ENCODE measurements at regions not wholly inside any gene's neighbourhood (a gene's known extent, or its start where the extent isn't known, plus 50 kb on each side); places are given as distances from the start of the nearest gene placed in this dataset.

DNA sequence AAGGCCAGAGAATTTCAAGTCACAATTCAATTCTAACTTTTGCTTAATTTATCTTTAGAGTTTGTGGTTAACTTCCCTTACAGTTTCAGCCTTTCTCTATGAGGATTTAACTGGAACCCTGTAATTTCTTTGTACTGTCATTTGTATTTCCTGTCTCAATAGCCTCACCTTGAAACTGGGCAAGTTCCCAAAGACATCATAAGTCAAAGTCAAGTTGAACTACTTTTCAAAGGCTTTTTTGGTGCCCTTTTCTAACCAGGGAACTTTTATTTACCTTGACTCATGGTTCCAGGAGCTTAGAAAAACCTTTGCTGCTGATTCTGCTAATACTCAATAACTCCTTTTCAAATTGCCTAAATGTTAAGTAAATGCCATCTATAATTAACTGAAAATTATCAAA lies 200.8 kb upstream of the KRR1 start:
- peaks cover under 1% of the 10 kb centered on the region for H3K4me1 ChIP-seq (ENCODE audit: insufficient read depth, low read length)
- no peaks in the 10 kb centered on the region for H3K36me3 ChIP-seq (ENCODE audit: insufficient read depth, low read length)
- H3K27ac ChIP-seq (ENCODE audit: low read depth, low read length) = no peak overlapping the region
- H3K9me3 ChIP-seq (ENCODE audit: low read length) = no peaks in the 10 kb centered on the region
- no peaks in the 10 kb centered on the region for H3K27me3 ChIP-seq (ENCODE audit: control insufficient read depth in 1 of 2, insufficient read depth in 2 of 2, low read length in 2 of 2)
- no peak overlapping the region for H3K9ac ChIP-seq (ENCODE audit: low read length)
- no peak overlapping the region for H3K4me3 ChIP-seq (ENCODE audit: low read depth in 1 of 2, low read length in 2 of 2)

DNA sequence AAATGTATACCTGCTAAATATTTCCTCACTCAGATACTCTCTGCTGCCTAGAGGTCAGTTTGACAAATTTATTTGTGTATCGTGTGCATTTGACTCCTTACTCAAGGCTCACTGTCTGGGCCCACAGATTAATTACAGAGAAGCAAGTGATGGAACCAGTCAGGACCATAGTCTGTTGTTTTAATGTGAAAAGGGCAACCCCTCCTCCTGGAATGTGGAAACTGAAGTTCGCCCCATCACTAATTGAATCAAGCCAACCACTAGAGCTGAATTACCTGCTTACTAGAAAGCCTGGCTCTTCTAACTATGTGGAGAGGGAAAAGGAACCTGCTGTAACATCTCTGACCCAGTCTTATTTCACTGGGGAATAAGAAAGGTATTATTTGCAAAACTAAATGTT lies 199.9 kb upstream of the KRR1 start:
- H3K4me1 ChIP-seq (ENCODE audit: insufficient read depth, low read length) = peaks cover 10% of the 10 kb centered on the region

DNA sequence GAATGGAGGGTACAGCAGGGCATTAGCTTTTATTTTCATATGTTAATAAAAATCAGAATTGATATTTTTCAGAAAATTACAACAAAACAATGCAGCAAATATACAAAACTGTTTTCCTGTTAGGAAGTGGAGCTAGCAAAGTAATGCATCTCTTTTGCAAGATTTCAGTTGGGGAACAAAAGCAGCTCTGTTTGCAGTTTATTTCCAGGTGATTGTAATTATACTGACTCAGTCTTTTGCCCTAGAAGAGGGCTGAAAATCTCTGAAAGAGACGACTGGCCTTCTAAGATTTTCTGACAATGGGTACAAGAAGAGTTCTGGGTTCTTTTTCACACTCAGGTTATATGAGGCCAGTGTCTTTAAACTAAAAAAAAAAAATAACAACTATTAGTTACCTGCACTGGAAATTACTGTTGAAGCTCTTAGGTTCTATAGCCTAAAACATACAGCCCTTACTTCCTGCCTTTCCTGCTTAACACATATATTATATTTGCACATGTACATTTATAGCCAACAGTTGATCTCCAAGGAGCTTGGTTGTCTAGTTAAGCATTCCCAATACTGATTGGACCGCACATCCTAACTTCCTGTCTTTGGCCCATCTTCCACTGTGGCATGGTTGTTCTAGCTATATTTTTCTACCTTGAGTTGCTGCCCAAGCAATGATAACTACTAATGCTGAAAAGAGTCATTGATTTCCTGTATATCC lies 199.1 kb upstream of the KRR1 start:
- no peak overlapping the region for H3K9ac ChIP-seq (ENCODE audit: low read length)
- H3K36me3 ChIP-seq (ENCODE audit: insufficient read depth, low read length) = no peaks in the 10 kb centered on the region
- H3K27me3 ChIP-seq (ENCODE audit: control insufficient read depth in 1 of 2, insufficient read depth in 2 of 2, low read length in 2 of 2) = no peaks in the 10 kb centered on the region
- H3K4me3 ChIP-seq (ENCODE audit: low read depth in 1 of 2, low read length in 2 of 2) = no peak overlapping the region
- no peak overlapping the region for H3K27ac ChIP-seq (ENCODE audit: low read depth, low read length)
- peaks cover 17% of the 10 kb centered on the region for H3K4me1 ChIP-seq (ENCODE audit: insufficient read depth, low read length)
- H3K9me3 ChIP-seq (ENCODE audit: low read length) = no peaks in the 10 kb centered on the region

More for the DNA sequence above, 199.9 kb upstream of the KRR1 start:
- no peaks in the 10 kb centered on the region for H3K36me3 ChIP-seq (ENCODE audit: insufficient read depth, low read length)
- no peaks in the 10 kb centered on the region for H3K27me3 ChIP-seq (ENCODE audit: control insufficient read depth in 1 of 2, insufficient read depth in 2 of 2, low read length in 2 of 2)
- H3K9ac ChIP-seq (ENCODE audit: low read length) = no peak overlapping the region
- no peak overlapping the region for H3K4me3 ChIP-seq (ENCODE audit: low read depth in 1 of 2, low read length in 2 of 2)
- no peak overlapping the region for H3K27ac ChIP-seq (ENCODE audit: low read depth, low read length)
- no peaks in the 10 kb centered on the region for H3K9me3 ChIP-seq (ENCODE audit: low read length)

DNA sequence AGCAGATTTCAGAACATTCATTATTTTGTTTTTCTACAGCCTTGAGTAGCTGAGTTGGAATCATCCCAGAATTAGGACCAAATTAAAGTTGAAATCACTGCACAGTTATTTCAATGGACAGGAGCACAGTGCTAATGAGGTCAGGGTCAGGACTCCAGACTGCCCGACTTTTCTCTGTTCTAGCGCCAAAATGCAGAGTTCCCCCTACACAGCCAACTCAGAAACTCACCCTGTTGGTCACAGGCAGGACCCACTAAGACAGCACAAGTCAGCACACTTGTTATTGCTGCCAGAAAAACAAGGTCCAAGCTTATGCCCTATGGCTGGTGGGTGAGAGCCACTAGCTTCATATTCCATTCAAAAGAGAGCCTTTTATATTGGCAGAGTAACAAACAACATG lies 198.1 kb upstream of the KRR1 start:
- H3K36me3 ChIP-seq (ENCODE audit: insufficient read depth, low read length) = no peaks in the 10 kb centered on the region

DNA sequence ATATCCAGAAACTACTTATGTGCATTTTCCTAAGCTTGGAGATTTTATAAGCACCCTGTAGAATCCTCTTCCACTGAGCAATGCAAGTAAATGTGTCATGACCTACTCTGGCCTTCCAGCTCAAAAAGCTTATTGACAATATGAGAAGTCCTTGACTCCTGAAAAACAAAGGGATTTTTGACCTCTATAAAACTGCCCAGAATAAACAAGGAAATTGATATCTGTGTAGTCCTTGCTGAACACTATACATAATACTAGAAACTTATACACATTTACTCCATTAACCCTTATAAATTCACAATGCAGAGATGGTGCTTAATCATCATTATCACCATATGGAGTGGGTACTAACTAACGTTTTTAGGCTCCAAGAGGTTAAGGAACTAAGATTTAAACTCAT lies 197.4 kb upstream of the KRR1 start:
- no peak overlapping the region for H3K9ac ChIP-seq (ENCODE audit: low read length)
- H3K36me3 ChIP-seq (ENCODE audit: insufficient read depth, low read length) = no peaks in the 10 kb centered on the region
- no peaks in the 10 kb centered on the region for H3K27me3 ChIP-seq (ENCODE audit: control insufficient read depth in 1 of 2, insufficient read depth in 2 of 2, low read length in 2 of 2)
- no peaks in the 10 kb centered on the region for H3K9me3 ChIP-seq (ENCODE audit: low read length)
- no peak overlapping the region for H3K4me3 ChIP-seq (ENCODE audit: low read depth in 1 of 2, low read length in 2 of 2)
- H3K4me1 ChIP-seq (ENCODE audit: insufficient read depth, low read length) = peaks cover 18% of the 10 kb centered on the region
- no peak overlapping the region for H3K27ac ChIP-seq (ENCODE audit: low read depth, low read length)

More for the DNA sequence above, 198.1 kb upstream of the KRR1 start:
- Histone ChIP-seq H3K27me3 (ENCODE audit: control insufficient read depth in 1 of 2, insufficient read depth in 2 of 2, low read length in 2 of 2) (no peaks in the 10 kb centered on the region), H3K27ac (ENCODE audit: low read depth, low read length) (no peak overlapping the region), H3K4me3 (ENCODE audit: low read depth in 1 of 2, low read length in 2 of 2) (no peak overlapping the region), H3K9me3 (ENCODE audit: low read length) (no peaks in the 10 kb centered on the region), H3K4me1 (ENCODE audit: insufficient read depth, low read length) (peaks cover 18% of the 10 kb centered on the region), H3K9ac (ENCODE audit: low read length) (no peak overlapping the region)

DNA sequence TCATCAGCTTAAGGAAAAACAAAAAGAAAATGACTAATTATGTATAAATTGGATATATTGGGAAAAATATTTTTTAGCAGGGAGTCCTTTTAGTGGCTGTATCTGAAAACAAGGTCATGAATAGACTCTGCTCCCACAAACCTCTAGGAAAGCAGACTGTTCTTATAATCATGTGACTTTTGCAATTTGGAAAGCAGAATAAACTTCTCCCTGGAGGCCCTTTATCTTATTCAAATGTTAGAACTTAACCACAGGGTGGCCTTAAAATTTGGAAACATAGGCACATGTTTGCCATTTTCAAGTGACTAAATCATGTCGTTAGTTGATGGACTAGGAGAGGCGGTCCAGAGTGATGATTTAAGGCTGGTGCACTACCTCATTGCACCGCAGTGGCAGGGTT lies 196.6 kb upstream of the KRR1 start:
- H3K27ac ChIP-seq (ENCODE audit: low read depth, low read length) = no peak overlapping the region
- H3K36me3 ChIP-seq (ENCODE audit: insufficient read depth, low read length) = no peaks in the 10 kb centered on the region
- H3K4me1 ChIP-seq (ENCODE audit: insufficient read depth, low read length) = peaks cover 18% of the 10 kb centered on the region
- H3K9me3 ChIP-seq (ENCODE audit: low read length) = no peaks in the 10 kb centered on the region
- no peaks in the 10 kb centered on the region for H3K27me3 ChIP-seq (ENCODE audit: control insufficient read depth in 1 of 2, insufficient read depth in 2 of 2, low read length in 2 of 2)
- H3K4me3 ChIP-seq (ENCODE audit: low read depth in 1 of 2, low read length in 2 of 2) = no peak overlapping the region
- no peak overlapping the region for H3K9ac ChIP-seq (ENCODE audit: low read length)

DNA sequence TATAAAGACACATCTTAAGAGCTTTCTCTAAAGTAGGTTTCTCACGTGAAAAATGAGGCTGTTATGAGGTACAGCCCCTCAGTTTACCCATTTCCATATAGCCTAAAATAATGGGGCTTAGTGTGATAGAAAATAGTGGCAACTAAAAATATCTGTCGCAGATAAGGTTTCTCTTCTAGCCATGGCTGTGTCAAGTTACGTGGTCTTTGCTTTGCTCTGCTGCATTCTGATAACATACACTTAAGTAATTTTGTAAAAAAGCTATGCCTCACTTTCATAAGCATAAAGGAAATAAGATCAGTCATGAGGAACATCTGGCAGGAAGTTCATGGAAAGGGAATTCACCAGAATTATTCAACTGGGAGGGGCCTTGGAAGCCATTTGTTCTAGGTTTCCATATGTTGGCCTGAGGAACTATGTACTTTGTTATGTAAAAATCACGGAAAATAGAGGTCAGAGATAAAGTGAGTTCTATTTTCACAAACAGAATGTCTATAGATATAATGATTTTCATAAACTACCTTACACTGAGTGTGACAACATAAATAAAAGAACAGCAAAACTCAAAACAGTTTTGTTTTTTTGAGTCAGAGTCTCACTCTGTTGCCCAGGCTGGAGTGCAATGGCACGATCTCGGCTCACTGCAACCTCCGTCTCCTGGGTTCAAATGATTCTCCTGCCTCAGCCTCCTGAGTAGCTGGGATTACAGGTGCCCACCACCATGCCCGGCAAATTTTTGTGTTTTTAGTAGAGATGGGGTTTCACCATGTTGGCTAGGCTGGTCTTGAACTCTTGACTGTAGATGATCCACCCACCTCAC lies 195.6 kb upstream of the KRR1 start:
- Histone ChIP-seq H3K9ac (ENCODE audit: low read length) (no peak overlapping the region), H3K4me1 (ENCODE audit: insufficient read depth, low read length) (peaks cover 18% of the 10 kb centered on the region), H3K4me3 (ENCODE audit: low read depth in 1 of 2, low read length in 2 of 2) (no peak overlapping the region), H3K9me3 (ENCODE audit: low read length) (no peaks in the 10 kb centered on the region), H3K27ac (ENCODE audit: low read depth, low read length) (no peak overlapping the region), H3K36me3 (ENCODE audit: insufficient read depth, low read length) (no peaks in the 10 kb centered on the region), H3K27me3 (ENCODE audit: control insufficient read depth in 1 of 2, insufficient read depth in 2 of 2, low read length in 2 of 2) (no peaks in the 10 kb centered on the region)

DNA sequence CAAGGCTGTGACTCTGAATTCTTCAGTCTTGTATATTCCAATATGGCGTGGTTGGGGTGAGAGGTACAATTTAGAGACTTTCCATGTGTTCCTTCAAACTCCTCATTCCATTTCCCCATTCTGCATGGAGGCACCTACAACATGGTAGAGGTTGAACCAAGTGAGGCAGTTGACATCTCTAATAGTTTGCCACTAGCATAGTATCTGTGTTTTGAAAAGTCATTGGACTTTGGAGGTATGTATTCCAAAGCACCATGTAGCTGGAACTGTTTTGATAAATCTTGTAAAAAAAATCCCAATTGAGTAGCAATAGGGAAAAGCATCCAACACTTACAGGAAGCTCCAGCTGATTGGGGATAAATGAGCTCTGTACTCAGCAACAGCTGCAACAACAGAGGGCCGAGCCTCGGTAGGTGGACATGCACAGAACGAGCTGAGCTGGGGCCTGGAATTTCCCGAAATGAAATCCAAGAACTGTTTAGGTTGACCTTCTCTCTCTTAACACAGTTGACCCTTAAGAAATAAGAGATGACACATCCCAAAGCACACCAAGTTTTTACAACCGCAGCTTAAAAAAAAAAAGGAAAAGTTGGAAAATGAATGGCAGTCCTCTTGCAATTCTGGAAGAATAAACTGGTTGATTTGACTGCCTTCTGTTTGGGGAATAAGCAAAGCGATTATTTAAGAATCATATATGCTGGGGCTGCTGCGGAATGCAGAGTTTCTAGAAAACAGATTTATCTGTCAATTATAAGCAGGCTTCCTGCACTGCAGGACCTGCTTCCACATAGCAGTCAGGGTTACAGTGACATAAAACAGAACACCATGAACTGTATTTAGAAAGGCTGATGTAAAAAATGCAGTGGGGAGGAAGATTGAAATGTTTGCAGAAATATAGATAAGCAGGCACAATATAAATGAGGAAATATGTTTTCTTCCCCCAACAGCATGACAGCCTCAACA lies 194.6 kb upstream of the KRR1 start:
- H3K4me1 ChIP-seq (ENCODE audit: insufficient read depth, low read length) = peaks cover 18% of the 10 kb centered on the region
- no peaks in the 10 kb centered on the region for H3K27me3 ChIP-seq (ENCODE audit: control insufficient read depth in 1 of 2, insufficient read depth in 2 of 2, low read length in 2 of 2)
- H3K9ac ChIP-seq (ENCODE audit: low read length) = no peak overlapping the region
- peak overlapping the region in 1 of 2 donors; percentile 38 for H3K4me3 ChIP-seq (ENCODE audit: low read depth in 1 of 2, low read length in 2 of 2)
- H3K9me3 ChIP-seq (ENCODE audit: low read length) = no peaks in the 10 kb centered on the region
- peak overlapping the region; percentile 35 for H3K27ac ChIP-seq (ENCODE audit: low read depth, low read length)
- no peaks in the 10 kb centered on the region for H3K36me3 ChIP-seq (ENCODE audit: insufficient read depth, low read length)

DNA sequence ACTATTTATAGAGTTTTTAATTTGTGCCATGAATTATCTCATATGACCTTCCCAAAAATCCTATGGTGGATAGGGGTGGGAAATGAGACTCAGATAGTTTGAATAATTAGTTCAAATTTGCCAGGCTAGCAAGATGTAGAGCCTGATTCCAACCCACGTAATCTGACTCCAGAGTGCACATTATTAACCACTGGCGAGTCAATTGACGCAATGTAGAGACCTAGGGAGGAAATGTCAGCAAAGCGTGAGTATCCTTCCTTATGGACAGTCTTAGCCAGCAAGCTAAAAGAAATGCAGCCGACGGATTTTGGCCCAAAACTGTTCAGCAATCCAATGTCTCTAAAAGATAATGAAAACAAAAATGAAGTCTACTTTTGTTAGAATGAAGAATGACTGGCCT lies 193.3 kb upstream of the KRR1 start:
- no peaks in the 10 kb centered on the region for H3K9me3 ChIP-seq (ENCODE audit: low read length)
- H3K4me1 ChIP-seq (ENCODE audit: insufficient read depth, low read length) = peaks cover 18% of the 10 kb centered on the region
- H3K4me3 ChIP-seq (ENCODE audit: low read depth in 1 of 2, low read length in 2 of 2) = no peak overlapping the region
- no peak overlapping the region for H3K27ac ChIP-seq (ENCODE audit: low read depth, low read length)
- H3K9ac ChIP-seq (ENCODE audit: low read length) = no peak overlapping the region
- no peaks in the 10 kb centered on the region for H3K27me3 ChIP-seq (ENCODE audit: control insufficient read depth in 1 of 2, insufficient read depth in 2 of 2, low read length in 2 of 2)
- no peaks in the 10 kb centered on the region for H3K36me3 ChIP-seq (ENCODE audit: insufficient read depth, low read length)

DNA sequence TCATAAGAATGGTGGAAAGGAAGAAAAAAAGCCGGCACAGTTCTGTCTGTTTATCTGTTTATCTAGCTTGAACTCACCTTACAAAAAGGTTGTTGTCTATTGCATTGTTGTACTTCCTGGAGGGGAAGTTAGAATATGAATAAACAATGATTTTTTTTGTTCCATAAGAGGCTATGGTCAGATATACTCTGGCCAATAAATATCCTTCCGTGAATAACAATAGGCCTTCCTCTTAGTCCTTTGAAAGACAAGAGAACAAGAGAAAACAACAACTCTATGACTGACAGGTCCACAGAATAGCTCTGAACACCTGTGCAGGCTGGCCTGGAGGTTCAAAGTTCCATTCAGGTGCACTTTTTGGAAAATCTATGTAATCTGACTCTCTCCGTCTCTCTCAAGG lies 192.8 kb upstream of the KRR1 start:
- Histone ChIP-seq H3K9me3 (ENCODE audit: low read length) (no peaks in the 10 kb centered on the region), H3K9ac (ENCODE audit: low read length) (no peak overlapping the region), H3K36me3 (ENCODE audit: insufficient read depth, low read length) (no peaks in the 10 kb centered on the region), H3K27me3 (ENCODE audit: control insufficient read depth in 1 of 2, insufficient read depth in 2 of 2, low read length in 2 of 2) (no peaks in the 10 kb centered on the region), H3K27ac (ENCODE audit: low read depth, low read length) (no peak overlapping the region), H3K4me3 (ENCODE audit: low read depth in 1 of 2, low read length in 2 of 2) (no peak overlapping the region), H3K4me1 (ENCODE audit: insufficient read depth, low read length) (peaks cover 18% of the 10 kb centered on the region)

DNA sequence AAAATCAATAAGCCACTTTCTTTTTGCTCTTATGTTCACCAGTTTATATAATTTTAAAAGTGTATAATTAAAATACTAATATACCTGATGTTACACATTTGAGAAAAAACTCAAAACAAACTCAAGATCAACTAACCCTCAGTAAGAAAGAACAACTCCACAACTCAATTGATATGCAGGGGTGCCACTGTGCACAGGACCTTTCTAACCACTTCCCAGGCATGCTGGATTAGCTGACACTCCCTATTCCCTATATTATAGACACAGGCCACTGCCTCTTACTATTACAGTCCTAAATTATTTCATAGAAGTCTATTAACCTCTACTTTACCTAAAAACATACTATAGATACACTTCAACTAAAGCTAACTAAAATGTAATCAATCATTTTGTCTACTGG lies 191.7 kb upstream of the KRR1 start:
- H3K9ac ChIP-seq (ENCODE audit: low read length) = no peak overlapping the region
- no peaks in the 10 kb centered on the region for H3K36me3 ChIP-seq (ENCODE audit: insufficient read depth, low read length)
- H3K4me3 ChIP-seq (ENCODE audit: low read depth in 1 of 2, low read length in 2 of 2) = no peak overlapping the region
- no peaks in the 10 kb centered on the region for H3K9me3 ChIP-seq (ENCODE audit: low read length)
- H3K4me1 ChIP-seq (ENCODE audit: insufficient read depth, low read length) = peaks cover 18% of the 10 kb centered on the region
- no peaks in the 10 kb centered on the region for H3K27me3 ChIP-seq (ENCODE audit: control insufficient read depth in 1 of 2, insufficient read depth in 2 of 2, low read length in 2 of 2)
- H3K27ac ChIP-seq (ENCODE audit: low read depth, low read length) = no peak overlapping the region
